H1 (cell line): ENCODE measurements at regions not wholly inside any gene's neighbourhood (a gene's known extent, or its start where the extent isn't known, plus 50 kb on each side); places are given as distances from the start of the nearest gene placed in this dataset.

Experiments used
- CTCF ChIA-PET: fragments of 300-600 bp; sonication (Branson Sonifier 250); formaldehyde crosslinking; loops from one replicate; lab custom pipeline; 2021; ENCODE audit not compliant: partially characterized antibody; lab: Charles Lee
- POLR2A ChIA-PET: fragments of 300-600 bp; sonication (Branson Sonifier 250); formaldehyde crosslinking; loops from one replicate; lab custom pipeline; 2021; ENCODE audit warnings: inconsistent platforms; ENCODE audit not compliant: partially characterized antibody; lab: Charles Lee
- DNase-seq, 2 experiments: peaks; one replicate each; pipeline versions ENCODE4 v3.0.0 to v3.0.0-alpha.2; 2010 to 2022; ENCODE audit warnings: low spot score in 2 of 2, low read depth in 1 of 2, mixed read lengths in 1 of 2
- FAIRE-seq: peaks from 2 replicates; lab custom pipeline; 2011; peaks lifted over from hg19 to GRCh38; lab: Jason Lieb, UNC
- H2AFZ ChIP-seq: 2 replicates; pipeline ENCODE4 v1.8.1; 2012; ENCODE audit warnings: low read length, inconsistent platforms
- H2AK5ac ChIP-seq: 2 replicates; pipeline ENCODE4 v1.6.1; 2013; ENCODE audit warnings: low read depth, low read length
- H2BK120ac ChIP-seq: replicated peaks from 2 replicates; pipeline ENCODE3; 2013; ENCODE audit warnings: low read depth, low read length, inconsistent platforms
- H2BK12ac ChIP-seq: 2 replicates; pipeline ENCODE4 v1.6.1; 2013; ENCODE audit warnings: low read depth, low read length
- H2BK15ac ChIP-seq: 2 replicates; pipeline ENCODE4 v1.6.1; 2013; ENCODE audit warnings: low read length
- H2BK20ac ChIP-seq: 2 replicates; pipeline ENCODE4 v1.6.1; 2013; ENCODE audit warnings: low read length
- H2BK5ac ChIP-seq: 2 replicates; pipeline ENCODE4 v1.6.1; 2013; ENCODE audit warnings: low read depth, low read length
- H3K14ac ChIP-seq: 2 replicates; pipeline ENCODE4 v1.6.1; 2013; ENCODE audit warnings: inconsistent platforms; ENCODE audit not compliant: insufficient read length
- H3K18ac ChIP-seq: 2 replicates; pipeline ENCODE4 v1.6.1; 2013; ENCODE audit warnings: low read length; ENCODE audit errors: extremely low read depth
- H3K23ac ChIP-seq: 2 replicates; pipeline ENCODE4 v1.6.1; 2013; ENCODE audit warnings: inconsistent platforms; ENCODE audit not compliant: insufficient read length
- H3K23me2 ChIP-seq: 2 replicates; pipeline ENCODE4 v1.6.1; 2013; ENCODE audit warnings: low read depth, low read length
- H3K27ac ChIP-seq: 2 replicates; pipeline ENCODE4 v1.6.1; 2011; ENCODE audit warnings: low read depth, low read length, inconsistent platforms
- H3K27me3 ChIP-seq, 4 experiments: replicated peaks in 1 of 4; 1 replicate in 1 of 4; 2 replicates in 3 of 4; pipeline versions ENCODE4 v1.6.1 to v1.8.1; 2011 to 2013; ENCODE audit warnings: low read length in 3 of 4, mild to moderate bottlenecking in 3 of 4, inconsistent platforms in 2 of 4, mixed read lengths in 2 of 4, moderate library complexity in 1 of 4; ENCODE audit not compliant: control insufficient read depth in 3 of 4, insufficient read depth in 3 of 4; ENCODE audit errors: extremely low read depth in 1 of 4
- H3K36me3 ChIP-seq, 4 experiments: 2 replicates each; pipeline versions ENCODE4 v1.6.1 to v1.8.1; 2011 to 2013; ENCODE audit warnings: mild to moderate bottlenecking in 4 of 4, low read length in 3 of 4, moderate library complexity in 2 of 4, control low read depth in 1 of 4, inconsistent platforms in 1 of 4; ENCODE audit not compliant: insufficient read depth in 4 of 4, control insufficient read depth in 2 of 4
- H3K4ac ChIP-seq: replicated peaks from 2 replicates; pipeline ENCODE3; 2013; ENCODE audit warnings: low read length, low read depth, mixed read lengths, inconsistent platforms; ENCODE audit not compliant: insufficient read length
- H3K4me1 ChIP-seq, 4 experiments: replicated peaks in 1 of 4; 1 replicate in 1 of 4; 2 replicates in 3 of 4; pipeline versions ENCODE4 v1.6.1 to v1.8.1; 2011 to 2013; ENCODE audit warnings: low read length in 3 of 4, inconsistent platforms in 2 of 4, mixed read lengths in 1 of 4; ENCODE audit not compliant: insufficient read depth in 4 of 4, control insufficient read depth in 3 of 4
- H3K4me2 ChIP-seq, 2 experiments: 2 replicates each; pipeline versions ENCODE4 v1.6.1 to v1.8.1; 2011 to 2013; ENCODE audit warnings: low read depth in 2 of 2, low read length in 2 of 2, control low read depth in 1 of 2, inconsistent platforms in 1 of 2, mild to moderate bottlenecking in 1 of 2; ENCODE audit not compliant: insufficient read depth in 1 of 2
- H3K4me3 ChIP-seq, 4 experiments: fragments of 200-600, 300-600 bp in 1 of 4; sonication (generic), shearing (Covaris generic), sonication (Bioruptor Twin) in 1 of 4; 2 replicates each; pipeline versions ENCODE4 v1.5.1 to v1.8.1; 2011 to 2016; ENCODE audit warnings: low read length in 4 of 4, low read depth in 3 of 4, control low read depth in 2 of 4, inconsistent platforms in 2 of 4, mild to moderate bottlenecking in 2 of 4, mixed read lengths in 1 of 4, moderate library complexity in 1 of 4; ENCODE audit not compliant: insufficient read depth in 2 of 4; ENCODE audit errors: extremely low read depth in 1 of 4
- H3K56ac ChIP-seq: replicated peaks from 2 replicates; pipeline ENCODE3; 2013; ENCODE audit warnings: low read depth, mild to moderate bottlenecking, mixed read lengths, low read length, inconsistent platforms; ENCODE audit not compliant: insufficient read length
- H3K79me1 ChIP-seq: 2 replicates; pipeline ENCODE4 v1.6.1; 2013; ENCODE audit warnings: low read depth, low read length, control low read depth
- H3K79me2 ChIP-seq, 2 experiments: 2 replicates each; pipeline versions ENCODE4 v1.6.1 to v1.8.1; 2012 to 2013; ENCODE audit warnings: low read length in 2 of 2, mild to moderate bottlenecking in 2 of 2, inconsistent platforms in 1 of 2; ENCODE audit not compliant: insufficient read depth in 2 of 2, control insufficient read depth in 1 of 2
- H3K9ac ChIP-seq, 4 experiments: replicated peaks in 1 of 4; 1 replicate in 1 of 4; 2 replicates in 3 of 4; pipeline versions ENCODE4 v1.6.1 to v1.8.1; 2011 to 2013; ENCODE audit warnings: low read depth in 3 of 4, low read length in 3 of 4, control low read depth in 2 of 4, mild to moderate bottlenecking in 2 of 4, moderate library complexity in 2 of 4, inconsistent platforms in 1 of 4; ENCODE audit errors: extremely low read depth in 1 of 4
- H3K9me3 ChIP-seq, 2 experiments: 2 replicates each; pipeline versions ENCODE4 v1.6.1 to v1.8.1; 2012 to 2013; ENCODE audit warnings: mild to moderate bottlenecking in 2 of 2, moderate library complexity in 2 of 2, control low read depth in 1 of 2, inconsistent platforms in 1 of 2, low read depth in 1 of 2, low read length in 1 of 2, mixed read lengths in 1 of 2; ENCODE audit not compliant: insufficient read depth in 2 of 2
- H4K20me1 ChIP-seq, 2 experiments: replicated peaks in 1 of 2; 2 replicates each; pipeline versions ENCODE3 to v1.8.1; 2011 to 2013; ENCODE audit warnings: inconsistent platforms in 2 of 2, low read length in 2 of 2, mild to moderate bottlenecking in 1 of 2; ENCODE audit not compliant: insufficient read depth in 2 of 2, control insufficient read depth in 1 of 2
- H4K5ac ChIP-seq: 2 replicates; pipeline ENCODE4 v1.6.1; 2013; ENCODE audit warnings: low read length, low read depth, mixed read lengths, inconsistent platforms; ENCODE audit not compliant: insufficient read length
- H4K8ac ChIP-seq: 2 replicates; pipeline ENCODE4 v1.8.0; 2013; ENCODE audit warnings: mild to moderate bottlenecking, moderate library complexity, low read length, inconsistent platforms; ENCODE audit not compliant: insufficient read depth; ENCODE audit errors: extremely low read depth
- H4K91ac ChIP-seq: replicated peaks from 2 replicates; pipeline ENCODE3; 2013; ENCODE audit warnings: low read length, mixed read lengths, inconsistent platforms; ENCODE audit not compliant: insufficient read length
- BCL11A ChIP-seq, 2 experiments: IDR thresholded peaks; one replicate each; pipeline ENCODE4 v1.6.1; 2011; ENCODE audit warnings: low read depth in 2 of 2, low read length in 2 of 2, mild to moderate bottlenecking in 2 of 2
- CHD1 ChIP-seq: IDR thresholded peaks from 2 replicates; pipeline ENCODE4 v1.6.1; 2012; ENCODE audit warnings: low read depth, low read length, improper control_type of control experiment
- CREB1 ChIP-seq: IDR thresholded peaks from 2 replicates; pipeline ENCODE4 v1.6.1; 2012; ENCODE audit warnings: inconsistent platforms
- CTBP2 ChIP-seq: IDR thresholded peaks from 2 replicates; pipeline ENCODE4 v1.7.0; 2011; ENCODE audit warnings: borderline replicate concordance, mild to moderate bottlenecking, moderate library complexity, mixed read lengths, low read length; ENCODE audit not compliant: insufficient read depth, insufficient read length
- EGR1 ChIP-seq: IDR thresholded peaks from 2 replicates; pipeline ENCODE4 v1.6.1; 2011; ENCODE audit warnings: low read depth, low read length, borderline replicate concordance
- GTF2F1 ChIP-seq: IDR thresholded peaks from 2 replicates; pipeline ENCODE4 v1.6.1; 2012; ENCODE audit warnings: low read depth, low read length, improper control_type of control experiment, borderline replicate concordance
- NANOG ChIP-seq: IDR thresholded peaks from 2 replicates; pipeline ENCODE4 v1.6.1; 2011; ENCODE audit warnings: low read length, low read depth, mild to moderate bottlenecking, inconsistent platforms; ENCODE audit not compliant: insufficient read depth, poor library complexity, severe bottlenecking
- NRF1 ChIP-seq: IDR thresholded peaks from 2 replicates; pipeline ENCODE4 v1.6.1; 2011; ENCODE audit warnings: mild to moderate bottlenecking, low read depth, low read length, improper control_type of control experiment
- PHF8 ChIP-seq: fragments of 200-600 bp; sonication (generic); conservative IDR thresholded peaks from 2 replicates; pipeline ENCODE4 v1.7.1; 2012; ENCODE audit warnings: low read depth, mild to moderate bottlenecking, inconsistent platforms, low read length, moderate library complexity
- SIRT6 ChIP-seq: IDR thresholded peaks from one replicate; pipeline ENCODE4 v1.7.1; 2012; ENCODE audit warnings: low read length, inconsistent platforms
- WGBS, 2 experiments: shearing (Covaris generic) in 1 of 2; methylation state at CpG; one replicate each; pipeline versions ENCODE4 v1.1.6 to v1.1.7; 2013 to 2015; ENCODE audit warnings: low lambda C conversion rate in 2 of 2, mixed read lengths in 2 of 2, inconsistent platforms in 1 of 2, low coverage in 1 of 2, missing lambda C conversion rate in 1 of 2; ENCODE audit not compliant: insufficient replicate concordance in 2 of 2, insufficient coverage in 1 of 2, insufficient read length in 1 of 2; ENCODE audit errors: extremely low coverage in 1 of 2, missing lambda C conversion rate in 1 of 2; 5-methylcytosine and 5-hydroxymethylcytosine counted together
- TF ChIP-seq, protein P1 (sequence below): IDR thresholded peaks from 2 replicates; pipeline ENCODE4 v1.6.1; 2011; ENCODE audit warnings: low read depth, mild to moderate bottlenecking, low read length; ENCODE audit not compliant: insufficient read depth

DNA sequence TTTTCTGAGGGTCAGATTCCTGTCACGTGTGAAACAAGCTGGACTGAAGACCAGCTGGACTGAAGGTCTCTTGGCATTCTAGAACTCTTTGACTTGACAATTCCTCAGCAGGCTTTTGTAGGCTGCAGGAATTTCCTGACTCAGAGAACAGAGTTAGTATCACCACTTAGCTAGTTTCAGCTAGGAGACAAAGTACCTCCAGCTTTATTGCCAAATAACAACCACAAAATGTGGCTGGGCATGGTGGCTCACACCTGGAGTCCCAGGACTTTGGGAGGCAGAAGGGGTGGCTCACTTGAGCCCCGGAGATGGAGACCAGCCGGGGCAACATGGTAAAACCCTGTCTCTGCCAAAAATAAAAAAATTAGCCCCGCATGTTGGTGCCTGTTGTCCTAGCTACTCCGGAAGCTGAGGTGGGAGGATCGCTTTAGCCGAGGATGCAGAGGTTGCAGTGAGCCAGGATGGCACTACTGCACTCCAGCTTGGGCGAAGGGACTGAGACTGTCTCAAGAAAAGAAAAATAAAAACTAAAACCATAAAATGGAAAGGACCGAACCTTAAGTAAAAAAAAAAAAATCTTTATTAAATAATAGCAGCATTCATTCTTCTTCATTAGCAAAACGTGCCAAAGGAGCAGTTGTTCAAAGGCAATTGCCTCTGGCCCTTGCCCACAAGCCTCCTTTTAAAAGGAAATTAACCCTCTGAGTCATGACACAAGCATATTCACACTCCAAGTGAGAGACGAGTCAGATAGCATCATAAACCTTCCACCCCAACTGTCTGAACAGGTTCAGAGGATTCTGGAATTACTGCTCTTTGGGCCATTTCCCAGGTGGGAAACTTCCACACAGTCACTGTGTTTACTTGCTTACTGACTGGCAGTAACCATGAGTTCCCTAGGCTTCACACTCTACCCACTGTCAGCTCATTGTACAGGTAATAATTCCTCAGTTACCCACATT, 88.9 kb downstream of the MYL12B start:
- no peak overlapping the region for H2BK5ac ChIP-seq
- no peak overlapping the region for H3K56ac ChIP-seq
- H2BK120ac ChIP-seq: no peak overlapping the region
- H4K8ac ChIP-seq: no peak overlapping the region
- H3K4me1 ChIP-seq: no peaks in the 10 kb centered on the region; a peak in 2 of 7 replicates
- DNase-seq: no peak
- H3K27me3 ChIP-seq: no peaks in the 10 kb centered on the region
- H3K4me3 ChIP-seq: no peak overlapping the region
- 86% methylated on average over 11 of the region's 11 CpGs; no CpG with 5 or more reads in 1 of the 2 experiments for WGBS, 2 experiments
- no peak overlapping the region for H3K18ac ChIP-seq
- H3K36me3 ChIP-seq: no peaks in the 10 kb centered on the region
- H3K4me2 ChIP-seq: no peak overlapping the region
- no peaks in the 10 kb centered on the region for H4K20me1 ChIP-seq
- CTCF ChIA-PET: interaction anchor here (0.6 to 1.8 kb wide), 5 partner anchors 24 to 315 kb away, joined by 3 to 7 read pairs (median 3); no protein-coding TSS in a partner anchor
- H3K4ac ChIP-seq: peak overlapping the region; percentile 29
- POLR2A ChIA-PET: interaction anchor here (0.9 to 1.7 kb wide), 4 partner anchors 20 to 82 kb away, joined by 3 to 7 read pairs (median 3); no protein-coding TSS in a partner anchor
- no peak overlapping the region for H2AK5ac ChIP-seq
- no peak overlapping the region for H3K14ac ChIP-seq
- no peak overlapping the region for H2BK20ac ChIP-seq
- H3K23me2 ChIP-seq: no peaks in the 10 kb centered on the region
- H3K23ac ChIP-seq: no peak overlapping the region
- H4K5ac ChIP-seq: no peak overlapping the region
- FAIRE-seq: no peak
- no peak overlapping the region for H4K91ac ChIP-seq
- H3K79me2 ChIP-seq: no peaks in the 10 kb centered on the region
- H2AFZ ChIP-seq: 0 out of 2 replicates have a peak overlapping the region, but pooled peaks have one; percentile 76
- no peak overlapping the region for H3K9ac ChIP-seq
- H3K9me3 ChIP-seq: no peaks in the 10 kb centered on the region
- no peak overlapping the region; the same call in 1 of the 2 replicates for H2BK15ac ChIP-seq
- no peak overlapping the region for H2BK12ac ChIP-seq
- no peaks in the 10 kb centered on the region for H3K79me1 ChIP-seq
- H3K27ac ChIP-seq: no peak overlapping the region
- TF ChIP-seq GTF2F1 (no peak), NRF1 (no peak), CHD1 (no peak), CTBP2 (no peak), PHF8 (no peak), NANOG (no peak), BCL11A (IDR thresholded peaks at IDR 0.05; ENCODE audit: low read depth in 2 of 2, low read length in 2 of 2) (no peak), CREB1 (no peak), EGR1 (no peak), SIRT6 (no peak)
- TF ChIP-seq, protein P1, sequence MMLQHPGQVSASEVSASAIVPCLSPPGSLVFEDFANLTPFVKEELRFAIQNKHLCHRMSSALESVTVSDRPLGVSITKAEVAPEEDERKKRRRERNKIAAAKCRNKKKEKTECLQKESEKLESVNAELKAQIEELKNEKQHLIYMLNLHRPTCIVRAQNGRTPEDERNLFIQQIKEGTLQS: no peak
